TTC549 (cell line): ENCODE measurements at regions not wholly inside any gene's neighbourhood (a gene's known extent, or its start where the extent isn't known, plus 50 kb on each side); places are given as distances from the start of the nearest gene placed in this dataset.
"Not testable (repeated sequence)": the region's sequence is repeated elsewhere in the genome, so short reads cannot be mapped to it uniquely, and the experiment has no call there.

Experiments
- FAIRE-seq: peaks from 2 replicates; lab custom pipeline; 2012; peaks lifted over from hg19 to GRCh38; lab: Jason Lieb, UNC

GRCh38 chr1:209074575-209075250, 508.8 kb upstream of the CAMK1G start:
- no peak for FAIRE-seq

GRCh38 chr1:209076688-209077087, 506.8 kb upstream of the CAMK1G start:
- FAIRE-seq, result no peak

- no peak for FAIRE-seq
These were observed 503.2 kb upstream of the CAMK1G start for GRCh38 chr1:209080170-209080781.

- no peak for FAIRE-seq
These were observed 496.9 kb upstream of the CAMK1G start for GRCh38 chr1:209086486-209087192.

- no peak for FAIRE-seq
These were observed 489.1 kb upstream of the CAMK1G start for GRCh38 chr1:209094384-209094783.

DNA sequence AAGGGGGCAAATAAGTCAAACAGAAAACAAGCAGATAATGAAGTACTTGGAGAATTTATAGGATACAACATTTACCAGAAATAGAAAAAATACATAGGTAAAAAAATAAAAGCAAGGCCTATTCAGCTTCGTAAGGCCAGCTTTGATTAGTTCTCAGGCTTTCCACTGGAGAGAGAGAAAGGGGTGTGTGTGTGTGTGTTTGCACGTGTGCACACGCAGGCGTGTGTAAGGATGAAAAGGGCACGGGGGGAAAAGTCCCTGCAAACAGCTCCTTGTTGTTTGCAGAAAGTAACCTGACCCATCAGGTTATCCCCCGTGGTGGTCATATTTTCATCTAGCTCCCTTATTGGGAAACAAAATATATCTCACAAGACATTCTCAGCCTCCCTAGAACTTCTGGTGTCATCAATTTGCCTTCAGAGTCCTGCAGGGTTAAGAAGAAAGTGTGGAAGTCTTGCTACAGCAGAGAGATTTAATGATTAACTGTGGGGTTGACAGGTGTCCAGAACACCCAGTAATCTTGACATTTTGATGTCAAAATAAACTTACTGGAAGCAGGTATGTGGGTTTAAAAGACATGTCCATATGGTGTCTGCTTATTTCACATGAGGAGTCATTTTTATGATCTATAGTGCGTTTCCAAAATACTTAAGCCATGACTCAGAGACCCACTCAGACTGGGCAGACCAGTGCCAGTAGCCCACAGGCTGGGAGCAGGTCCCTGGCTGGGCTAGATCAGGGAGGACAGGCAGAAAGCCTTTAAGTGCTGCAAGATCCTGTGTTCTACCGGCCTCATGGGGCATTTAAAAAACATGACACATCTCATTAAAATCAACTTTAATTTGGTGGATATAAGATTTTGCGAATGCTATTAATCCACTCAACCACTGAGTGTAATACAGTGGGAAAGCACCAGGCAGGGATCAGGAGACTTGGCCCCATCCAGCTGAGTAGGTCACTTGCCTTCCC, 487.6 kb upstream of the CAMK1G start:
- no peak for FAIRE-seq

GRCh38 chr1:209100460-209100859, 483.1 kb upstream of the CAMK1G start:
- FAIRE-seq, result no peak

GRCh38 chr1:209101106-209101505, 482.4 kb upstream of the CAMK1G start:
- FAIRE-seq, result no peak

DNA sequence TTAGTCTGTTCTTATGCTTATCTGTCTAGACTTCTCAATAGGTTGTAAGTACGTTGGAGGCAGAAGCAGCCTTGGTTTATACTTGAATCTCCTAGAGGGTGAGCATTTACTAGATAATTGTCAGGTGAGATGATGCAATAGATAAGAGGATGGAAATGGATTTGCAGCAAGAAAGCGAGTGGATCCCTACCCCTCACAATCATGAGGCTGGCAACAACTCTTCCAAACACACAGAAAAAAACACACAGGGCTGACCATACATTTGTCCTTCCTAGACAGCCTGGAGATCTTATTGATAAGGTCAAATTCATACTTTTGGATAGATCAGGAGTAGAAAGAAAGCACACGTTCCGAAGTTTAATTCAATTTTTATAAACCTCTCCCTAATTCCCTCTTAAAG, 481.4 kb upstream of the CAMK1G start:
- FAIRE-seq, result no peak

GRCh38 chr1:209102531-209102930, 481.0 kb upstream of the CAMK1G start:
- FAIRE-seq, result no peak

DNA sequence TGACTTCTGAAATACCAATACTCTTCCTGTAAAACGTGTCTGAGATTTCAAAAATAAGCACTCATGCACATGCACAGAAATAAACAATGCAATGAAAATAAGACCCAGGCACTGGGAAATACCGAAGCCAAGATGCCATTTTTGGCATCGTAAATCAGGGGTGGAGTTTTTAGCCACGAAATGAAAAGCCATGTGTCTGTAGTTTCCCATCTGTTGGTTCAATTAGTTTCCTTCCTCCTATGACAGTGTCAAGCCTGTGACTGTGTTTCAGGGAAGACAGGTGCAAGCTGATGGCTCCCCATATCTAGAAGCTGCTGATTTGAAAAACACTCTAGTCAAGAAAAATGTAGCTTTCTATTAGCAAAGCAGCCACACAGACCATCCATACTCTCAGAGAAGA, 480.4 kb upstream of the CAMK1G start:
- no peak for FAIRE-seq

DNA sequence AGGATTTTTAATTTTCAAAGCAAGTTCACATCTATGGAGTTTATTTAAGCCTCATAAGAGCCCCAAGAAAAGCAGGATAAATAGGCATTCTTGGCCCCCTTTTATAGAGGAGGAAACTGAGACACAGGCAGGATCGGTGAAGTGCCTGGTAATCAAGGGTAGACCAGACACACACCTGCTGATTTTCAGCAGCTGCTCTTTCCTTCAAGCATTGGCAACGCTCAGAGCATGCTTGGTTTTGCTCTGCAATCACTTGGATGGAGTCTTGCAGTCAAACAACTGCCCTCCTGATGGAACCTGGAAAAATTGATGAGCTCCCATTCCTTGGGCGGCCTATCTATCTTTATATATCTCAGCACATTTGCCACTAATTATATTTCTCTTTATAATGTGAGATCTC, 478.9 kb upstream of the CAMK1G start:
- FAIRE-seq, result no peak

- FAIRE-seq, result no peak
These were observed 477.8 kb upstream of the CAMK1G start for GRCh38 chr1:209105701-209106100.

DNA sequence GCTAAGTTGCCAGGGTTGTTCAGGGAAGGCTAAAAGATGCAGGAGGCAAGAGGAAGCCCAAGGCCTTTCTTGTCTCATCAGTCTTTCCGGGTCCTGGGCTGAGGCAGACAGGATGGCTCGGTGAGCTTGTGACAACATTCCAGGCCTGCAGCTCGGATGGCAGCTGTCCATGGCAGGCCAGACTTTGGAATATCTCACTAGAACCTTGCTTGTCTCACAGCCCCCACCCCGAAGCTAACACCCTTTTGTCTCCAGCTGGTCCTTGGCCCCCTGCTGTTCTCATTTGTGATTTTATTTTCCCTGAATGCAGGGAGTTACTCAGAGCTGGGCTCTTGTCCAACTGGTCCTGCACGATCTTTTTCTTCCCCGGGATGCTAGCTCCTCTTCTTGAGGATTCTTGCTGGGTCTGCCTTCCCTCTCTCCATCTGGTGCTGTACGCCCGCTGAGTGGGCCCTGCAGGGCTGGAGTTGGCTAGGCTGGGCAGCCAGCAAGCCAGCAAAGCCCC, 477.2 kb upstream of the CAMK1G start:
- no peak for FAIRE-seq

DNA sequence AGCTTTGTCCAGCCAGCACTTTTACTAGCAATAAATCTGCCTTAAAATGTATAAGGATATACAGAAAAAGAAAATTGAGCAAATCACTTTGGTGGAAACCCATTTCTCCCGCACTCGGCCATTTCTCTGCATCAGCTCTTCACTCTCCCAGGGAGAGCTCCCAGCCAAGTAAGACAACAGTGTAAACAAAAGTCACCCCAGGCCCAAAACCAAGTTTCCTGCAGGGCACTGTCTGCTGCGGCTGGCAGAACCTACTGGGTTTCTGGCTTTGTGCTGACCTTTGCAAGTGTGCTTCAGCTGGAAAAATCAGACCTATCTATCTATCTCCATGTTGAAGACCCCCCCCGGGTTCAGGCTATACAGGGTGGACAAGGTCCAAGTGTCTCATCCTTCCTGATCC, 476.7 kb upstream of the CAMK1G start:
- FAIRE-seq, result no peak

DNA sequence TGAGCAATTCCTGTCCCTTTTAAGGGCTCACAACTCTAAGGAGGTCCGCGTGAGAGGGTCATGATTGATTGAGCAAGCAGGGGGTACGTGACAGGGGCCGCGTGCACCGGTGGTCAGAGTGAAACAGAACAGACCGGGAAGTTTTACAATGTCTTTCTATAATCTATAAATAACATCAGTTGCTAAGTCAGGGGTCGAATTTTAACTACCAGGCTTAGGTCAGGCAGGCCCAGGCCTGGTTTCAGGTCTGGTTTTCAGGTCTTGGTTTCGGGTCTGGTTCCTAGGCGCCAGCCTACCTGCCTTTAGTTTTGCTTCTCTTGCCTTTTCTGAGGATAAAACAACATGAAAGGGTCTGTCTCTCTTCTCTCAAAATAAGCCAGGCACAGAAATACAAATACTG, 476.0 kb upstream of the CAMK1G start:
- no peak for FAIRE-seq

- FAIRE-seq, result no peak
These were observed 474.3 kb upstream of the CAMK1G start for GRCh38 chr1:209109001-209109785.

GRCh38 chr1:209113521-209113920, 470.0 kb upstream of the CAMK1G start:
- no peak for FAIRE-seq

DNA sequence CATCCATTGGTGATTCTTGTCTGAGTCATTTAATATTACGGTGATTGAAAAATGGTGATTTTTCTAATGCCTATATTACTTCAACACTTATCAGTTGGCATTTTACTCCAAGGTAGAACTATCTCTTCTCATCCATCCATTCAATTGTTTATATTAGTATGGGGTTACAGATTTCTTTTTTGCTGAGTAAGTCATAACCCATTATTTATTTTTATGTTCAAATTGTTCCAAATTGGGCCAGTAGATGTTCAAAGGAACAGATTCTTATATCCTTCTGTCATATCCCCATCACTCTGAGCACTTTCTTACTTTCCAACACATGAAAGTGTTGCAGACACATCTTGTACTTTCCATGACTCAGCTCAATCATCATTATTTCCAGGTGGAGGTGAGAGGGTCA, 466.8 kb upstream of the CAMK1G start:
- no peak for FAIRE-seq

DNA sequence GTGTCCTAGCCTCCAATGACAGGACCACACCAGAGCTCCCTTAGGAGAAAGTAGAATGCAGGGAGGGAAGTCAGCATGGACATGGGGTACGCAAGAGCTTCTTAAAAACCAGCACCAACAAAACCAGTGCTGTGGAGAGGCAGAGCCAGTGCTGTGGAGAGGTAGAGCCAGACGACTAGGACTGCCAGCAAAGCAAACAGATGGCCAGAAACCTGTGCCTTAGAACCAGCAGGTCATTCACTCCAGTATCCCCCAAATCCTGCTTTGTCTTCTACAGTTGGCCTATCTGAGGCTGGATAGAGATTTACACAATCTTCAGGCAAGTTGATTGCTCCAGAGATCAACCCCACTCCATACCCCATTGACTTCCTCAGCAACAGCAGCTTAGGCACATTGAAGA, 459.9 kb upstream of the CAMK1G start:
- no peak for FAIRE-seq

DNA sequence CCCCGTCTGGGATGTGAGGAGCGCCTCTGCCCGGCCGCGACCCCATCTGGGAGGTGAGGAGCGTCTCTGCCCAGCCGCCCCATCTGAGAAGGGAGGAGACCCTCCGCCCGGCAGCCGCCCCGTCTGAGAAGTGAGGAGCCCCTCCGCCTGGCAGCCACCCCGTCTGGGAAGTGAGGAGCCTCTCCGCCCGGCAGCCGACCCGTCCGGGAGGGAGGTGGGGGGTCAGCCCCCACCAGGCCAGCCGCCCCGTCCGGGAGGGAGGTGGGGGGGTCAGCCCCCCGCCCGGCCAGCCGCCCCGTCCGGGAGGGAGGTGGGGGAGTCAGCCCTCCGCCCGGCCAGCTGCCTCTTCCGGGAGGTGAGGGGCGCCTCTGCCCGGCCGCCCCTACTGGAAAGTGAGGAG, 454.4 kb upstream of the CAMK1G start:
- FAIRE-seq, result not testable (repeated sequence)

DNA sequence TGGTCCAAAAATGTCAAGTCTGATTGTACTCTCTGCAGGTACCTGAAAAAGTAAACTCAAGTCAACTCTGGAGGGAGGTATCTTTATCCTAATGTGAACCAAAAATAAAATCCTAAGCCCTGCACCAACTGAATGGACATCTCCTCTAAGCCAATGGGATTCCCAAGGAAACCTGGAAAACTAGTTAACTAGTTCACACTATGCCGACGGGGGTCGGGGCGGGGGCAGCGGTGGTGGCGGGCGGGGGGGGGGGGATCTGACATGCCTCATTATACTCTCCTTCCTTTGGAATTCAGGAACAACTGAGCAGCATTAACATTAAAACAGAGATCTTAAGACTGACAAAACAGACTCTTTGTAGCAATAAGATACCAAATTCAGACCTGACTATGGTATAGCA, 452.6 kb upstream of the CAMK1G start:
- FAIRE-seq, result no peak
